GM03348 (cell line): ENCODE measurements at regions not wholly inside any gene's neighbourhood (a gene's known extent, or its start where the extent isn't known, plus 50 kb on each side); places are given as distances from the start of the nearest gene placed in this dataset.

Experiments
- DNase-seq: peaks from one replicate; pipeline ENCODE4 v3.0.0; 2012; ENCODE audit warnings: low spot score

- no peak for DNase-seq
Measured at GRCh38 chr11:38282718-38283117, 1684.7 kb upstream of the RAG2 start.

GRCh38 chr11:38278457-38279141 lies 1680.6 kb upstream of the RAG2 start:
- no peak for DNase-seq

- DNase-seq = no peak
Measured at GRCh38 chr11:38274031-38274430, 1676.0 kb upstream of the RAG2 start.

- DNase-seq = no peak
Measured at GRCh38 chr11:38272376-38272775, 1674.3 kb upstream of the RAG2 start.

- DNase-seq = no peak
Measured at GRCh38 chr11:38266691-38267090, 1668.7 kb upstream of the RAG2 start.

GRCh38 chr11:38256436-38256835 lies 1658.4 kb upstream of the RAG2 start:
- no peak for DNase-seq

- no peak for DNase-seq
Measured at GRCh38 chr11:38254913-38255312, 1656.9 kb upstream of the RAG2 start.

GRCh38 chr11:38252620-38253019 lies 1654.6 kb upstream of the RAG2 start:
- no peak for DNase-seq

- no peak for DNase-seq
Measured at GRCh38 chr11:38246451-38246850, 1648.4 kb upstream of the RAG2 start.

GRCh38 chr11:38226684-38227083 lies 1628.6 kb upstream of the RAG2 start:
- no peak for DNase-seq

- no peak for DNase-seq
Measured at GRCh38 chr11:38221295-38221694, 1623.3 kb upstream of the RAG2 start.

GRCh38 chr11:38219636-38220035 lies 1621.6 kb upstream of the RAG2 start:
- no peak for DNase-seq

GRCh38 chr11:38208951-38209350 lies 1610.9 kb upstream of the RAG2 start:
- no peak for DNase-seq

- DNase-seq = no peak
Measured at GRCh38 chr11:38206663-38207062, 1608.6 kb upstream of the RAG2 start.

GRCh38 chr11:38191101-38191500 lies 1593.1 kb upstream of the RAG2 start:
- no peak for DNase-seq

GRCh38 chr11:38182126-38182866 lies 1584.3 kb upstream of the RAG2 start:
- DNase-seq = no peak

GRCh38 chr11:38176686-38177322 lies 1578.8 kb upstream of the RAG2 start:
- no peak for DNase-seq

GRCh38 chr11:38173676-38174075 lies 1575.6 kb upstream of the RAG2 start:
- no peak for DNase-seq

GRCh38 chr11:38169286-38169685 lies 1571.2 kb upstream of the RAG2 start:
- DNase-seq = no peak

- no peak for DNase-seq
Measured at GRCh38 chr11:38163526-38163925, 1565.5 kb upstream of the RAG2 start.

- no peak for DNase-seq
Measured at GRCh38 chr11:38160433-38160832, 1562.4 kb upstream of the RAG2 start.

GRCh38 chr11:38159038-38159437 lies 1561.0 kb upstream of the RAG2 start:
- no peak for DNase-seq

GRCh38 chr11:38156495-38157146 lies 1558.6 kb upstream of the RAG2 start:
- DNase-seq = no peak
